Fibroblast of the aortic adventitia (primary cell): ENCODE measurements at regions not wholly inside any gene's neighbourhood (a gene's known extent, or its start where the extent isn't known, plus 50 kb on each side); places are given as distances from the start of the nearest gene placed in this dataset.

ENCODE experiments used
- DNase-seq: peaks from one replicate; pipeline ENCODE4 v3.0.0-alpha.2; 2010; ENCODE audit warnings: low read depth
- H3K4me3 ChIP-seq: 2 replicates; pipeline ENCODE4 v1.5.1; 2011; ENCODE audit warnings: low read depth, mild to moderate bottlenecking, control low read depth, low read length, moderate library complexity
- TF ChIP-seq, protein P1 (sequence below): IDR thresholded peaks from 2 replicates; pipeline ENCODE4 v1.5.1; 2011; ENCODE audit warnings: mild to moderate bottlenecking, low read length, control low read depth, inconsistent platforms; ENCODE audit not compliant: insufficient read depth

DNA sequence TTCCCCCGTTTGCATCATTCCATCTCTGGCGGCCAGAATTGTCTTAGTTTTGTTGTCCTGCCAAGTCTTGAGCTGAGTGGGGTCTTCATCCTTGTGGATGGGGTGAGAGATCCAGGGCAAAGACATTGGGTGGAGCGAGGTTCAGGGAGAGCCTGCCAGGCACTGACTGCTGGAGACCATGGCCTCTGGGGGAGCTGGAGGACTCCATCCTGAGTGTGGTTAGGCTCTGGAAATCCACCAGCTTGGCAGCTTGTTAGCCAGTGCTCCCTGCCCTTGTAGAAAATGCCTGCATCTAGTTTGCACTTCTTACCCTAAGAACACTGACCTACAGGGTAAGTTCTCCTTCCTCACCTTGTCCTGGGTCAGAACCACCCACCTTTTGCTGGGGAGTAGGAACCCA is 97.2 kb upstream of the ZNF536 start:
- no peak overlapping the region for H3K4me3 ChIP-seq
- DNase-seq = no peak
- TF ChIP-seq, protein P1, sequence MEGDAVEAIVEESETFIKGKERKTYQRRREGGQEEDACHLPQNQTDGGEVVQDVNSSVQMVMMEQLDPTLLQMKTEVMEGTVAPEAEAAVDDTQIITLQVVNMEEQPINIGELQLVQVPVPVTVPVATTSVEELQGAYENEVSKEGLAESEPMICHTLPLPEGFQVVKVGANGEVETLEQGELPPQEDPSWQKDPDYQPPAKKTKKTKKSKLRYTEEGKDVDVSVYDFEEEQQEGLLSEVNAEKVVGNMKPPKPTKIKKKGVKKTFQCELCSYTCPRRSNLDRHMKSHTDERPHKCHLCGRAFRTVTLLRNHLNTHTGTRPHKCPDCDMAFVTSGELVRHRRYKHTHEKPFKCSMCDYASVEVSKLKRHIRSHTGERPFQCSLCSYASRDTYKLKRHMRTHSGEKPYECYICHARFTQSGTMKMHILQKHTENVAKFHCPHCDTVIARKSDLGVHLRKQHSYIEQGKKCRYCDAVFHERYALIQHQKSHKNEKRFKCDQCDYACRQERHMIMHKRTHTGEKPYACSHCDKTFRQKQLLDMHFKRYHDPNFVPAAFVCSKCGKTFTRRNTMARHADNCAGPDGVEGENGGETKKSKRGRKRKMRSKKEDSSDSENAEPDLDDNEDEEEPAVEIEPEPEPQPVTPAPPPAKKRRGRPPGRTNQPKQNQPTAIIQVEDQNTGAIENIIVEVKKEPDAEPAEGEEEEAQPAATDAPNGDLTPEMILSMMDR = no peak

- DNase-seq = no peak
- TF ChIP-seq, protein P1 = no peak
- H3K4me3 ChIP-seq = no peak overlapping the region
These were observed 95.9 kb upstream of the ZNF536 start for GRCh38 chr19:30276011-30276882.

GRCh38 chr19:30276883-30277280 is 95.3 kb upstream of the ZNF536 start:
- no peak overlapping the region for H3K4me3 ChIP-seq
- DNase-seq = no peak
- TF ChIP-seq, protein P1 = no peak

DNA sequence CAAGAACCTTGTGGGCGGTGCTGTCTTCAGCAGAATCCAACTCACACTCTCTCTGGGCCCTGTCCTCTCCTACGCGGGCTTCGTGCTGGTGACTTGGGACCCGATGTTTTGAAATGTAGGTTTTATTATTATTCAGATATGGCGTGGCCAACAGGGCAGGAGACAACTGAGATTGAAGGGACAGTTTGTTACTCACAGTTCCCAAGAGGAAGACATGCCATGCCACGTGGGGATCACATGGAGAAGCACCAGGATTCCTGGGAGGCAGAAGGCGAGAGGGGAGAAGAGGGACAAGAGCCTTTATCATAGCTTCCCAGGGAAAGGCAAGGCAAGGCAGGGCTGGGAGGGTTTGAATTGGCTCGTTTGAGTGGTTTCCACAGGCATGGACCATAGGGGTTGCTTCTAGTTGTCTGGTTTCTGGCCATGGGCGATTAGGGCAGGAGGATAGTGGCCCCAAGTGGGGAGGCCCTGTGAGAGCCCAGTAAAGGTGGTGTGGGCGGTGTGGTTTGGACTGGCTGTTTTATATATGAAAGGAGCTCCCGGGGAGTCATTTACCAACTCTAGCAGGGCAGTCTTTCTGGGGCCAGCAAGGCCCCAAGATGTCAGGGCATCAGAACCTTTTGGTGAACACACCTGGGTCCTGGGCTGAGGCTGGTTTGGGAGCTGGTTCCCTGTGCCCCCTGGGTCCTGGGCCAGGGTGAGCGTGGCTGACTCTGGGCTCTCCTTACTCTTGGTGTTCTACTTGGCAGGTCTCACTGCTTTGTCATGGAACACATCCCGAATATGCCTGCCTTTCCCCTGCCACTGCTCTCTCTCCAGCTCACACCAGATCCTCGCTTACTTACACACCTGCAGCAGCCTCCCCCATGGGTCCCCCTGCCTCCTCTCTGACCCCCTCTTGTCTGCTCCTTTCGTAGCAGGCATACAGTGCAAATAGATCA is 94.0 kb upstream of the ZNF536 start:
- TF ChIP-seq, protein P1 = no peak
- no peak for DNase-seq
- no peak overlapping the region for H3K4me3 ChIP-seq

GRCh38 chr19:30278882-30279254 is 93.3 kb upstream of the ZNF536 start:
- no peak overlapping the region for H3K4me3 ChIP-seq
- TF ChIP-seq, protein P1 = no peak
- no peak for DNase-seq

- TF ChIP-seq, protein P1 = no peak
These were observed 92.2 kb upstream of the ZNF536 start for GRCh38 chr19:30280018-30280417.

More at GRCh38 chr19:30280018-30280417, 92.2 kb upstream of the ZNF536 start:
- no peak overlapping the region for H3K4me3 ChIP-seq
- no peak for DNase-seq
